GM19238 (cell line): ENCODE measurements at regions not wholly inside any gene's neighbourhood (a gene's known extent, or its start where the extent isn't known, plus 50 kb on each side); places are given as distances from the start of the nearest gene placed in this dataset.
"Not testable (repeated sequence)": the region's sequence is repeated elsewhere in the genome, so short reads cannot be mapped to it uniquely, and the experiment has no call there.

ENCODE experiments used
- DNase-seq: peaks from one replicate; pipeline ENCODE4 v3.0.0; 2011; ENCODE audit warnings: low spot score; ENCODE audit not compliant: insufficient read length

DNA sequence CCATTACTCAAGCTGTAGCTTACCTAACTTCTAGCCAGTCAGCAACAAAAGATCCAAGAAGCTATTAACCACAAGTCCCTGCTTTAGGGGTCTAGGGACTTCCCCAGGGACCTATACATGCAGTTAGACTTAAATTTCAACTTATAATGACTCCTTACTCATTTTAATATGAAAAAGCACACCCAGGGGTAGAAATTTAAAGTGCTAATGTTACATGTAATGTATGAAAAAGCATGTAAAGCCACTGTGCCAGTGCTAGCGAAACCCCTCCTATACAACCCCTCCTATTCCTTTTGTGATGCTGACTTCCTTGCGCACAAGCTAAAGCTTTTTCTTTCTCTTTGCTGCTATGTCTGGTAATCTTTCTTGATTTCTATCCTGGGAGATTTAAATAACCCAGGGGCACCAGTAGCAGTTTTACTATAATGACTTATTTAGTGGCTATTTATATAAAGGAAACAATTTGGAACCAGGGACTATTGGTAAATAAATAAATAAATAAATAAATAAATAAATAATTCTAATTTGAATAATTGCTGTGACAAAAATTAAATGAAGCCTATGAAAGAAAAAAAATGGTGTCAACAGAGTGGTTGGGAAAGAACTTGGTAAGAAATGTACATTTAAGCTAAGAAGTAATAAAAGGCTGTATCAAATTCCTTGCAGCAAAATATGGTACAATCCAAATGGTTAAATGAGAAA is 110.5 kb upstream of the MAGI2 start:
- no peak for DNase-seq

GRCh38 chr7:79555571-79555970 is 102.1 kb upstream of the MAGI2 start:
- no peak for DNase-seq

DNA sequence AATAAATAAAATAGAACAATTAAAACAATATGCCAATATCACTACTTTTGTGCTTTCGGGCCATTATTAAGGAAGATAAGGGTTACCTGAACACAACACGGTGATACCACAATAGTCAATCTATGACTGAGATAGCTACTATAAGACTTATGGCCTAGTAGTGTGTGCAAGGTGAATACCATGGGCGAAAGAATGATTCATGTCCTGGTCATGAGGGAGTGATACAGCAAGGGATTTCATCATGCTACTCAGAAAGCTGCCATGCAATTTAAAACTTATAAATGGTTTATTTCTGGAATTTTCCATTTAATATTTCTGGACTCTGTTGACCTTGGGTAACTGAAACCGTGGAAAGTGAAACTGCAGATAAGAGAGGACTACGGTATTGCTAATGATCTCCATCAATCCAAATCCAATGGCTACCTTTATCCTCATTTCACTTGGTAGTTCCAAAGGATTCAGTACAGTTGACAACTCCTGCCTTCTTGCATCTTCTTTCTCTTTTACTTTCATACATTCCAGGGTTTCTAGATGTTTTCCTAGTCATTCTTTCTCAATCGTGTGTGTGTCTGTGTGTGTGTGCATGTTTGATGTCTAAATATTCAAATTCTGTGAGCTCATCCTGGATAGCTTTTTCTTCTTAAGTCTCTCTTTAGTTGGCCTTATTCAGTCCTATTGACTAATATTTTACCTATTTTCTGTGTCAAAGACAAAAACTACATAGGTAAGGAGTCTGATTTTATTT is 100.5 kb upstream of the MAGI2 start:
- DNase-seq = no peak

DNA sequence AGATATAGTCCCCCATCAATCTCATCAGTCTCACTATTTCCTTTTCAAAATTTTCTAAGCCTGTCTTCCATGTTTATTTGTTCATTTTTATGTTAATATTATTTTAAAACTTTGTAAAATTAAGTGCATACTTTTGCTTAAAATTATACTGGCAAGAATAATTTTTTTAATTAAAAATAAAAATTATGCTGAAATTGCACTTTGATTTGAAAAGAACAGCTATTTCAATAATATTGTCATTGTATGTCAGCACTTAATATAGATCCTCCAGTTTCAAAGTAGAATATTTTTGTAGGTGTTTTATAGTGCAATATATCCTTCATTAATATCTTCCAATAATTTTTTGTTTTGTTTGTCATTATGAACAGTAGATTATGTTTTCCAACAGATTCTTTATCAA is 99.0 kb upstream of the MAGI2 start:
- DNase-seq = no peak

DNA sequence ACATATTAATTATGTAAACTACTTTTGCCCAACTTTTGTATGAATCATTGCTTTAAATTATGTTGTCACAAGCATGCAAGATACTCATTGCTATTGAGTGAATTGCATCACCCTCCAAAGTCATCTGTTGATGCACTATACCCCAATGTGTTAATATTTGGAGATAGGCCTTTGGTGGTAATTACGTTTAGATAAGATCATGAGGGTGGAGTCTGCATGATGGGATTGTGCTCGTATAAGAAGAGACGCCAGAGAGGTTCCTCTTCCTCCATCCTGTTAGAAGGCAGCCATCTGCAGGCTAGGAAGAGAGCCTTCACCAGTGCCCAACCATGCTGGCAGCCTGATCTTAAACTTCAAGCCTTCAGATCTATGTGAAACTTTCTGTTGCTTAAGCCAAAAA is 95.3 kb upstream of the MAGI2 start:
- no peak for DNase-seq

GRCh38 chr7:79547132-79547531 is 93.7 kb upstream of the MAGI2 start:
- DNase-seq = no peak

GRCh38 chr7:79540592-79540991 is 87.1 kb upstream of the MAGI2 start:
- DNase-seq = no peak

DNA sequence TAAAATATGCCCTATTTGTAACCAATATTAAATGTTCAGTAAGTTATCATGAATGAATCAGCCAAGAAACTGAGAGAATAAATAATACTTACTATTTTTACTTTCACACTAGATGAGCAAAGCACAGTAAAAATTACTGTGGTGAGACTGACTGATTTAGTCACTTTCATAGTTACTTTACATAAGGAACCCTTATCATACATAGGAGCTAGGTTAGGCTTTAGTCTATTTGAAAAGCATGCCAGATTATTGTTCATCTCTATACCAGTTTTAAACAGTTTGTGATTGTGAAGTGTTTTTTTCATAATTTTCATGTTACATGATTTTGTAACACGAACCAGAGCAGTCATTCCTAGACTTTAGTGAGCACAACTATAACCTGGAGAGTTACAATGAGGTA is 80.7 kb upstream of the MAGI2 start:
- DNase-seq = no peak

- no peak for DNase-seq
Observed at GRCh38 chr7:79531905-79532664, 78.6 kb upstream of the MAGI2 start.

DNA sequence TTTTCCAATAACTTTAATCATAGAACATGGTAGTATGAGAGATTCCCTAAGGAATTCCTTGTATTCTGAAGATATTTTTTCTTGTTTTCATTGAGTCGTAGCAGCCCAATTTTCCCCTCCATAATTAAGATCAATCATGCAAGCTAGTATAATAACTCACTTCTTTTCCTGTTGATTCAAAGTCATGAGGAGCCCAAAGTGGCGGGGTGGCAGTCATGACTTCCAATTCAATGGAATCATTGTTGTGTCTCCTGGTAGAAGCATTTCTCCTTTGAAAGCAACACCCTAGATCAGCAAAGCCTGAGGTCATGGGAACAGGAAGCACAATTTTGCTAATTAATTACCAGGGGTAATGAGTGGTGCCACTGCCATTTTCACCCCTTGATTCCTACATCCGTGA is 77.6 kb upstream of the MAGI2 start:
- no peak for DNase-seq

GRCh38 chr7:79529881-79530235 is 76.4 kb upstream of the MAGI2 start:
- DNase-seq = no peak

DNA sequence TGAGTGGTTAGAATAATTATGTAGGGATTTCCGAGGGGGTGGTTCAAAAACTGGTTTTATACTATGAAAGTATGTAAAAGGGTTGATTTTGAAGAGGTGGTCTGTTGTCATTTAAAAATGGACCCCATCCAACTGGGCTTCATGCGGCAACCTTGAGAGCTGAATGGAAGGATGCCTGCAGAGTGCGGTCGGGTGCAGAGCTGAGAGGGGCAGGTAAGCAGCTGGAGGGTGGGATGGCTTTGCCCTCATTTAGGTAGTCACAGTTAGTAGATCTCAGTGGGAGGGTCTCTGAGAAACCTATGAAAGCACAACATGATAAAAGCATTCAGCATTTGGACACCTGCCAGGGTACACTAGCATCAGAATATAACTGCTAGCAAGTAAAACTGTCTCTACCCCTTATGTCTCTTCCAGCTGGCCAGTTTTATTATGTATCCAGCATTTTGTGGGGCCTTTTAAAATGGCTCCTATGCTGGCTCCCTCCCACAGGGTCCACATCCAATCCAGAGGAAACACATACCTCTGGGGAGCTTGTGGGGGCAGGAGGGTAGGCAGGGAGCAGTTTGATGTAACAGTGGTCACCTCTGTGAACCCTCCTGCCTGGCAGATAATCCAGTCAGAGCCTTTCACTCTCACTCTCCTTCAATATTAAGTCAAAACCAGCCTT is 75.9 kb upstream of the MAGI2 start:
- no peak for DNase-seq

DNA sequence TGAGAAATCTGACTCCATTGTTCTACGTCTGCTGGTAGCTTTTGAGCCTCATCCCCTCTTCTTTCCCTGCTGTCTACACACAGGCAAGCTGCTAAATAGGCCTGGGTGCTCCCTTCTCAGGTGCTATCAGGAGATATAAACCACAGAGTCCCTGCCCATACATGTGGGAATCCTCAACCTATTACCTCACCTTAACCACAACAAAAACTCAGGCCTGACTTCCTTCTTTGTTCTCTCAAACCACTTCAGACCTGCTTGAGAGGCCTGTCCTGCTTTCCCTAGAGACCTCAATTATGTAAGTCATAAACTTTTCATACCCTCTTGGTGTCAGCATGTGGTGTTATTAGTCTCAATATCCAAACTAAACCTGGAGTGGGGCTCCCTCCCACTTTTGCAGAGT is 75.0 kb upstream of the MAGI2 start:
- DNase-seq = no peak

GRCh38 chr7:79524048-79524447 is 70.6 kb upstream of the MAGI2 start:
- DNase-seq = no peak

DNA sequence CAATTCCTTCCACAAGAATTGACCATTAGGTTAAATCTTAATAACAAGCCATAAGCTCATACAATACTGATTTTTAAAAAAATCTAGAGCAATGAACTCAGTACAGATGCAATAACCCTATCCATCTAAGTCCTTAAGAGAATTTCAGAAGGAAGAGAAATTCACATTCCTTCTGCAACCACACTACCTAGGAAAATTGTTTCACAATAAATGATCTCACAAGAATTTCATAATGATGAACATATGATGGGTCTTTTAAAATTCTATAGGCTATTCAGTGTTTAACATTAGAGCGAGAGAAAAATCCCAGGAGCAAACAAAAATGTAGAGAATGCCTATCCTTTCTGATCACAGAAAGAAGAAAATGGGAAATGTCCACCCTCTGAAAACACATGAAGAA is 70.0 kb upstream of the MAGI2 start:
- no peak for DNase-seq

DNA sequence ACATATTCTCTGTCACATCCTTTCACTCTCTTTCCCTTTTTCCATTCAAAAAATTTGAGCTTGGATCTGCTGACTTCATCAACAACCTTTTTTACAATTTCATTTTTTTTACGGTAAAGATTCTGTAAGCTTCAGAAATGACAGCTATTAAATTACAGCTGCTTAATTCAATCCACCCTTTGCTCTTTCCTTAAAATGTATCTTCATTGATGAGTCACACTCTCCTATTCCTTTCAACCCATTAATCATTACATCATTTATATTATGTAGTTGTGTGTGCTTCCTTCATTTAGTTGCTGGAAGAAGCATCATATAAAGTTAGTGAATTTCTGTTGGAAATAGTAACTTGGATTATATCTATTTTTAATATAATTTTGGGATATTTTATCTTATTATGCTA is 67.1 kb upstream of the MAGI2 start:
- DNase-seq = no peak

DNA sequence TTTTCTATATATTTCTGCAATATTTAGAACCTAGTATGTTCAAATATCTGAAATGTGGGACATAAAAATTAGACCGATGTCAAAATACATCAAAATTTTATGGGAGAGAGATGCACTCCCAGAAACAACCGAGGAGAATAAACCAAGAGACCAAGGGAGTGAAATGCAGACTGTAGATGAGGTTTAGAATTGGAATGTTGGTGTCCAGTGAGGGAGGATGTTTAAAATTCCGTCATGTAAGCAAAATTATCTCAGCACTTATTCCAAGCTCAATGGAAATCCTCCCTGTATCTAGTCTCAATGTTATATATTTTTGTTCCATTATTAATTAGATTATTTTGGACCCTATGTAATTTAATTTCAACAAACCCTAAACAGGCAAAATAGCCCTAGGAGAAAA is 61.9 kb upstream of the MAGI2 start:
- no peak for DNase-seq

DNA sequence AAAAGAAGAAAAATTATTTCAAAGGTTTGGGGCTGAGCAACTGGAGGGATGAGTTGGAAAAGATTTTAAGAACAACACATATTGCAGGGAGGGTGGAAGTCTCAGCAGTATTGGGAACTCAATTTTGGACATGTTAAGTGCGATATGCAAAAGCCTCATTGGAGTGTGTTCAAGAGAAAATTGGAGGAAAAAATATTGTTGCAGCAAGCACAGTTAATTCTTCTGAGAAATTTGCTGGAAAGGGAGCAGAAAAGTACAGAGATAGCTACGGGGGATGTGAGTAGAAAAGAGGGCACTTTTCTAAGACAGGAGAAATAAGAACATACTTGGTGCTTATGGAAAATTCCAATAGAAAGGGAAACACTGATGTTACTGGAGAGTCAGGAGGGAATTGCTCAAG is 59.8 kb upstream of the MAGI2 start:
- no peak for DNase-seq

DNA sequence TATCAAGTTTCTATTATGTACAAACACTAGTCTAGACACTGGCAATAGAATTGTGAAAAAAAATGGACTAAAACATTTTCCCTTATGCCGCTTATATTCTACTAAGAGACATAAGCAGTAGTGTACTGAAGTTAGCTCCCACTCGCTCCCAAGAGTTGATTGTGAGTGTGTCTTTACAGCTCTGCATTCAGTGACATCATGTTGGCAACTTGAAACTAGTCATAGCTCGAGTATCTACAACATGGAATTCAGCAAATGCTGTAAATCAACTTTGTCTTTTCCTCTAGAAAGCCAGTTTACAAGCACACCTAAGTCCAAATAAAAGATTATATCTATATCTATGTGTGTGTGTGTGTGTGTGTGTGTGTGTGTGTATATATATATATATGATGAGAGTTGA is 58.8 kb upstream of the MAGI2 start:
- DNase-seq = no peak

- DNase-seq = not testable (repeated sequence)
Observed at GRCh38 chr7:79511056-79511455, 57.6 kb upstream of the MAGI2 start.

DNA sequence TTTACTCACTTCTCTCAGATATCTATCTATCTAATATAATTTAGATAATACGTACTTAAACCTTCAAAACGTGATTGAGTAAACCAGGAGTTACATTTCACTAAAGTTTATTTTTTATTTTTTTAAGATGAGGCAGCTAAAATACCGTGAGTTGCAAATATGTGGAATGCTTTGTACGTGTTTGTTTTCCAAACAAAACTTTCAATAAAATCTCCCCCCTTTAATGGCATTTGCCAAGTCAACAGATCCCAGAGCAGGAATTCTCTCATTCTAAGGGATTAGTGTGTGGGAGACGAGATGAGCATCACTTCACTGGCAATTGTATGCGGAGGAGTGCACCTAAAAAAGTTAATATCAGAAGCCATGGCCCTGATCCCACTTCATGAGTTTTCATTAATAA is 53.7 kb upstream of the MAGI2 start:
- no peak for DNase-seq

DNA sequence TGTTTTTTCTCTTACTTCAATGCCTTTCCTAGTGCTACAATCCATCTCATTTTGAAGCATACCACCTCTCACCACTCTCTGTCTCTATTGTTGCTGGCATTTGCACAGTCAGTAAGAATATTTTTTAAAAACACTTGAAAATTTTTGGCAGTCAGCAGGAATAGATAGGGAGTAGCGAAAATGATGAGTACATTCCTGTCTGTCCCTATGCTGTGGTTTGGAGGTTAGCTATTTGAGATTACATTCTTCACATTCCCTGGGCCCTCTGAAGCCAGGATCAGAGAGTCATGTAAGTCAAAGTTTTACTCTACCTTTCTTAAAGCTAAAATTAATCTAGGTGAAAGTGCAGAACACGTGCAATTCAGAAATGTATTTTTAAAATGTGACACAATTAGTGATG is 53.0 kb upstream of the MAGI2 start:
- DNase-seq = no peak
